SKM-1 (cell line): ENCODE measurements at regions not wholly inside any gene's neighbourhood (a gene's known extent, or its start where the extent isn't known, plus 50 kb on each side); places are given as distances from the start of the nearest gene placed in this dataset.

ENCODE experiments used
- DNase-seq: peaks from one replicate; lab custom pipeline; 2025; ENCODE audit not compliant: unreplicated experiment; lab: John Stamatoyannopoulos, UW

DNA sequence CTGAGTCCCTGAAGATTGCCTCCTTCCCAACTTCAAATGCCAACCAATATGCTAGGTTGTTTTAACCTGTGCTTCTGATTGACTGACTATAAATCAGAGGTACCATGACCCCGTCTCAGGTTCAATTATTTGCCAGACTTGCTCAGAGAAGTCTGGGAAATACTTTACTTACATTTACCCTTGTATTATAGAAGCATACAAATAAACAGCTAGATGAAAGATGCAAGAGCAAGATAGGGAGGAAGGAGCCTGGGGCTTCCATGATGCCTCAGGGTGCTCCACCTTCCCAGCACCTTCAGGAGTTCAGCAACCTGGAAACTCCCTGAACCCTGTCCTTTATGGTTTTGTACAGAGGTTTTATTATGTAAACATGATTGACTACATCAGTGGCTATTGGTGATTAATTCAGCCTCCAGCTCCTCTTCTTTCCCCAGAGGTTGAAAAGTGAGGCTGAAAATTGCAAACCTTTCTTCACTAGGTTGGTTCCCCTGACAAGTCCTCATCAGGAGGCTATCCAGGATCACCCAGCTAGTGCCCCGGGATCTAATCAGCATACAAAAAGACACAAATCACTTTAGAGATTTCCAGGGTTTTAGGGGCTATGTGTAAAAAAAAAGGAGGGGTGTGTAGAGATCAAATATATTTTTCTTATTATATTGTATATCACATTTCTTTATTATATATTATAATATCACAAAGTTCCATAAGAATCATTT lies 547.7 kb downstream of the EPM2A start:
- DNase-seq = no peak

DNA sequence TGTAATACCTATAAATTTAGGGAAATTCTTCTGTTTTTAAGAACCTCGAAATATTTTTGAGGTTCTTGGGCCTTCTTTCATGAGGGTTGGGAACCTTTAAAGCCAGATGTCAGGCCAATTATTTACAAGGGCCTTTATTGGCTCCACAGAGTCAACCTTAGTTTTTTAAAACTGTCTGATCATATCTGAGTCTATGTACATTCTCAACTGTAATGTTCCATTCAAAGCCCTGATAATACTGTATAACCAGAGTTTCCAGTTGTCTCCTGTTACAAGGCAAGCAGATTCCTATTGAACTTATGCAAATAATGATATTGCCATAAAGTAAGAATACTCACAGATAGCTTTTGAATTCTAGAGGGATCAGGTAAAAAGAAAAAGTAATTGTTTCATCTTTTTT lies 545.5 kb downstream of the EPM2A start:
- no peak for DNase-seq

GRCh38 chr6:145194389-145194788 lies 540.9 kb downstream of the EPM2A start:
- no peak for DNase-seq

DNA sequence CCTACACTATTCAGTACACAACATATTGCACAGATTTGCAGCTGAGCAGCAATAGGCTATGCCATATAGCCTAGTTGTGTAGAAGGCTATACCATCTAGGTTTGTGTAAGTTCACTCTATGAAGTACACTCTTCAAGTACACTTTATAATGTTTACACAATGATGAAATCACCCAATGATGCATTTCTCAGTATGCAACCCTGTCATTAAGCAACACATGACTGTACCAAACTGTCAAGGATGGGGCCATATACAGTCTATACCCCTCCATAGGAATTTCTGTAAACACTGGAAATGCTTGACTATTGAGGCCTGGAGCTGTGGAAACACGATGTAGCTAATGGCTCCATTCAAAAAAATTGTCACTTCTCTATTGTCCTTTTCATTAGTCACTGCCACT lies 535.4 kb downstream of the EPM2A start:
- no peak for DNase-seq

- DNase-seq = no peak
Observed at GRCh38 chr6:145204301-145204700, 531.0 kb downstream of the EPM2A start.

DNA sequence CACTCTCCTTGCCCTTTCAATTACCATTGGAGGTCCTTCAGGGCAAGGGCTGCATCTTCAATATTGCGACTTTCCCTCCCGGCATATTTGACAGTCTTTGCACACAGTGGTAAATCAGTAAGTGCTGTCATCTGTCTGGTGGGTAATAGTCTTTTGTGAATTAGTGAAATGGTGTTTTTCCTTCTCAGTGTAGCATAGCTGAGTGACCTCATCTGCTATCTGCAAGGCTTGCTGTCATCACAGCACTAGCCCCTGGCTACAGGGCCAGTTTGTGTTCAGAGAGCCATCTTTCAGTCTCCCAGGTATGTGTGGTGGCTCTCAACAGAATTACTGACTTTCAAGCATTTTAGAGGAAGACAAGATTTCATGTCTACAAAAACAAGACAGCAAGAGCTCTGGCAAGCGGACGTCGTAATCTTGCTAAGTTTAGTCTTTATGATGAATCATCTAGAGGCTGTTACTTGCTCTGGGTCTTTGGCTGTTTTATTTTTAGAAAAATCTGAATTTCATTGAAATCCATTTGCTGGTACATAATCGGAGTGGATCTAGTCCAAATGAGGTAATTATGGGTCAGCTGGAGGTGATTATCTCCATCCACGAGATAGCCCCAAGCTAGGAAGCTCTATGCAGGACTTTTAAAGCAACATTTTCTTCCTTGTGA lies 528.9 kb downstream of the EPM2A start:
- no peak for DNase-seq

GRCh38 chr6:145208474-145208873 lies 526.8 kb downstream of the EPM2A start:
- no peak for DNase-seq

GRCh38 chr6:145209272-145209671 lies 526.0 kb downstream of the EPM2A start:
- no peak for DNase-seq

- no peak for DNase-seq
Observed at GRCh38 chr6:145212813-145213212, 522.5 kb downstream of the EPM2A start.

DNA sequence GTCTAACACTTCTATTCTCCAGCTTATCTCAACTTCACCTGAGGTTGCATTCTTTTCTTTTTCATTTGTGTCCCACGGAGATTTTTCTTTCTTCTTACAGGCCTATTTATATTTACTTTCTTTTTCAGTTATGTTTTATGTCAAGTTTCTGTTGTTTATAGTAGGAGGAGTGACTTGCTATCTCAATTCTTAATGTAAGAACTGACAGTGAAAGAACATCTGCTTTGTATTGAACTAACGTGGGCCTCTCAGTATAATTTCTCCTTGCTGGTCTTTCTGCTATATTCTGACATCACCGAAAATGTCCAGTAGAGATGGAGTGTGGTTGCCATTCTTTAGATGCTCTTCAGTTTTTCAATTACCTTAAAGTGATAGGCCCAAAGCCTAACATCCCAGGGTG lies 521.7 kb downstream of the EPM2A start:
- DNase-seq = no peak

GRCh38 chr6:145214570-145214969 lies 520.8 kb downstream of the EPM2A start:
- DNase-seq = no peak

DNA sequence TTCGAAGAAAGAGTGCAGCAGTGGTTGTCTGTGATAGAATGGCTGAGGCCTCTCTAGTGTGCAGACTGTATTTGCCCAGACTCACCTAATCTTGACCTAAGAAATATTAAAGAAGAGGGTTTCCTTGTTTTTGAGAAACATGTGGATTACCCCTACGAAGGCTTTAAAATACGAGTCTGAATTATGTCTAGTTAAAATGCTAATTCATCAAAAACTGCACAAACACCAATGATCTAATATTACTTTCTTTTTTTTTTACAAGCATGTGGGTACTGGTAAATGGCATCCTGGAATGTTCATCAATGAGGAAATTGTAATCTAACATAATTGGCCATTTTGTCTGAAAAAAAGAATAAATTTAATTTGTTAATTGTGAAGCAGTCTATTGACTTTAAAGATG lies 510.9 kb downstream of the EPM2A start:
- DNase-seq = no peak

- no peak for DNase-seq
Observed at GRCh38 chr6:145225500-145225899, 509.8 kb downstream of the EPM2A start.

GRCh38 chr6:145227593-145227992 lies 507.7 kb downstream of the EPM2A start:
- no peak for DNase-seq

DNA sequence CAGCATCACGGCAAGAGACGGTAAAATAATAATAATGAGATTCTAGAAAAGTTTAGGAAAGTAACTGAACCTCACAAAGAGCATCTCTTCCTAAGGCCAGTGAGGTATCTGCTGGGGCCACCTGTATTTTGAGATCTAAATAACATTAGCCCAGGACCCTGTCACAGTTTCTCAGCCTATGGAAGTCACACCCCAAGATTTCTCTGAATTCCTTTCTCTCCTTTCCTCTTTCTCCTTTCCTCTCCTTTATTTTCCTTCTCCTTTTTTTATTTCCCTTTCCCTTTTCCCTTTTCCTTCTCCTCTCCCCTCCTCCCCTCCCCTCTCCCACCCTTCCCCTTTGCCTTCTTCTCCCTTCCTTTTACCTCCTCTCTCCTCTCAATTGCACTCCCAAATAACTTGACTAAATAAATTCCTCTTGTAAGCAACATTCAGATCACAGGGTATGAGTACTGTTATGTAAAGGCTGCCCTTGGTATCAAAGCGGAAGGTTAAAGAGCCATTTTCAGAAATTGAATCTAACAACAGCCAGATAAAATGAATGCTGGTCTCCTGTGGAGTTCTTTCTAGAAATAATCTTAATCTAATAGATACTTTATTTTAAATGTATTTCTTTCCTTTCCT lies 506.2 kb downstream of the EPM2A start:
- no peak for DNase-seq

- no peak for DNase-seq
Observed at GRCh38 chr6:145233955-145234354, 501.4 kb downstream of the EPM2A start.

- DNase-seq = no peak
Observed at GRCh38 chr6:145235207-145235606, 500.1 kb downstream of the EPM2A start.

GRCh38 chr6:145238787-145239186 lies 496.5 kb downstream of the EPM2A start:
- DNase-seq = no peak

GRCh38 chr6:145241039-145241438 lies 494.3 kb downstream of the EPM2A start:
- DNase-seq = no peak

- no peak for DNase-seq
Observed at GRCh38 chr6:145241721-145242120, 493.6 kb downstream of the EPM2A start.

DNA sequence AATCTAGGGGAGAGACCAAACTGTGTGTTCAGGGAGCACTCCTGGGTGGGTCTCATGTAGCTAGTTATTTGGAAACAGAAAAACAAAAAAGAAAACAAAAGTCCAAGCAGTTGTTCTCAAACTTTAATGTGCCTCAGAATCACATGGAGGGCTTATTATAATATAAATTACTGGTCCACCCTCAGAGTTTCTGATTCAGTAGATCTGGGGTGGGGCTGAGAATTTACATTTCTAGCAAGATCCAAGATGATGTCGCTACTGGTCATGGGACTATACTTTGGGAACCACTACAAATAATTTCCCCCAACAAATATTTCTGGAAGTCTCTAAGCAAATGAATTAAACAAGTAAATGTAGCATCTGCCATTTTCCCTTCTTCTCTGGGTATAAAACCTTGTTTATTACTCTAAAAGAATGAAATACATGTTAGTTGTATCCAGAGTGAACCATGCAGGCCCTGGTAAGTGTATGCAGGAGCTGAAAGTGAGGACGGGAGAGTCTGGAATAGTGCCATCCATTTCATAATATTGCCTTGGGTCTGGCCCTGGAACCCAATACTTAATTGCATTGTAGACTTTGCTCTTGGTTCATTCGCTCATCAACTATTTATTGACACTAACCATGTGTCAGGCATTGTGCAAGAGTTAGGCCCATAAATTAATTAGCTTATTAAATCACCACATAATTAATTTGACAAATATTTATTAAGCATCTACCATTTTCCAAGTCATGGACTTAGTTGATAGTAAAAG lies 490.8 kb downstream of the EPM2A start:
- no peak for DNase-seq

GRCh38 chr6:145245119-145245518 lies 490.2 kb downstream of the EPM2A start:
- DNase-seq = no peak
